ENCODE measurements at regions not wholly inside any gene's neighbourhood (a gene's known extent, or its start where the extent isn't known, plus 50 kb on each side); places are given as distances from the start of the nearest gene placed in this dataset.
A peak's percentile ranks its signal among the peaks of the same experiment; 100 is the strongest.

- no peaks in the 10 kb centered on the region for H3K9me3 ChIP-seq
- DNase-seq (ENCODE audit: low spot score in 2 of 2) = no peak
- TF ChIP-seq CTCF (IDR thresholded peaks at IDR 0.05) = no peak
- H3K27ac ChIP-seq = no peak overlapping the region
- no peaks in the 10 kb centered on the region for H3K36me3 ChIP-seq
- intact Hi-C loops (cut with DNase I) = no loop called here
- H3K27me3 ChIP-seq = no peaks in the 10 kb centered on the region
- no peaks in the 10 kb centered on the region for H3K4me1 ChIP-seq
- H3K4me3 ChIP-seq = no peak overlapping the region
These were observed 741.4 kb downstream of the TAF11L14 start for GRCh38 chr5:18375641-18376040.

GRCh38 chr5:18378066-18378465, 743.8 kb downstream of the TAF11L14 start:
- intact Hi-C loops (cut with DNase I) = no loop called here
- TF ChIP-seq CTCF (IDR thresholded peaks at IDR 0.05) = no peak
- Histone ChIP-seq H3K9me3 (no peaks in the 10 kb centered on the region), H3K27me3 (no peaks in the 10 kb centered on the region), H3K36me3 (no peaks in the 10 kb centered on the region), H3K4me3 (no peak overlapping the region), H3K27ac (no peak overlapping the region), H3K4me1 (no peaks in the 10 kb centered on the region)
- no peak for DNase-seq (ENCODE audit: low spot score in 2 of 2)

- DNase-seq (ENCODE audit: low spot score in 2 of 2) = no peak
- no peaks in the 10 kb centered on the region for H3K27me3 ChIP-seq
- H3K9me3 ChIP-seq = no peaks in the 10 kb centered on the region
- H3K4me3 ChIP-seq = no peak overlapping the region
- H3K4me1 ChIP-seq = no peaks in the 10 kb centered on the region
- no peaks in the 10 kb centered on the region for H3K36me3 ChIP-seq
- intact Hi-C loops (cut with DNase I) = no loop called here
- no peak for TF ChIP-seq CTCF (IDR thresholded peaks at IDR 0.05)
- no peak overlapping the region for H3K27ac ChIP-seq
These were observed 744.9 kb downstream of the TAF11L14 start for GRCh38 chr5:18379189-18379588.

- no peak overlapping the region for H3K27ac ChIP-seq
- no peaks in the 10 kb centered on the region for H3K27me3 ChIP-seq
- intact Hi-C loops (cut with DNase I) = no loop called here
- no peaks in the 10 kb centered on the region for H3K4me1 ChIP-seq
- no peak overlapping the region for H3K4me3 ChIP-seq
- H3K36me3 ChIP-seq = no peaks in the 10 kb centered on the region
- H3K9me3 ChIP-seq = no peaks in the 10 kb centered on the region
- TF ChIP-seq CTCF (IDR thresholded peaks at IDR 0.05) = no peak
- DNase-seq (ENCODE audit: low spot score in 2 of 2) = no peak
These were observed 746.6 kb downstream of the TAF11L14 start for GRCh38 chr5:18380729-18381362.

GRCh38 chr5:18393565-18394442, 759.5 kb downstream of the TAF11L14 start:
- Histone ChIP-seq H3K4me3 (no peak overlapping the region), H3K9me3 (no peaks in the 10 kb centered on the region), H3K27ac (no peak overlapping the region), H3K4me1 (no peaks in the 10 kb centered on the region), H3K36me3 (no peaks in the 10 kb centered on the region), H3K27me3 (no peaks in the 10 kb centered on the region)
- peak in 2 of 3 experiments; percentile 40 to 48 for TF ChIP-seq CTCF (IDR thresholded peaks at IDR 0.05)
- intact Hi-C loops (cut with DNase I) = no loop called here
- no peak for DNase-seq (ENCODE audit: low spot score in 2 of 2)
